Activated B cell treated with CpG ODN at 0.5 μM for 24 hours (primary cell): ENCODE measurements at regions not wholly inside any gene's neighbourhood (a gene's known extent, or its start where the extent isn't known, plus 50 kb on each side); places are given as distances from the start of the nearest gene placed in this dataset.

Experiments used
- ATAC-seq: fragments of 200-7000 bp; cut with Tn5 transposase; one replicate; pipeline ENCODE4 v1.10.0; 2021; ENCODE audit warnings: low read depth, mild to moderate bottlenecking, moderate library complexity
- CTCF ChIA-PET: fragments of 350-600 bp; sonication (Branson Sonifier 250); formaldehyde crosslinking; loops from one replicate; lab custom pipeline; 2021; ENCODE audit warnings: antibody characterized with exemption; lab: Charles Lee
- POLR2A ChIA-PET: fragments of 350-600 bp; sonication (Branson Sonifier 250); formaldehyde crosslinking; loops from one replicate; lab custom pipeline; 2021; ENCODE audit warnings: antibody characterized with exemption; lab: Charles Lee
- DNase-seq: peaks from one replicate; pipeline ENCODE4 v3.0.0; 2022
- H3K27ac Mint-ChIP-seq: one replicate; pipeline ENCODE4 v1.8.0; 2020; ENCODE audit warnings: mixed read lengths
- H3K27me3 Mint-ChIP-seq: one replicate; pipeline ENCODE4 v1.8.0; 2021; ENCODE audit warnings: mixed read lengths
- H3K36me3 Mint-ChIP-seq: one replicate; pipeline ENCODE4 v1.8.0; 2021; ENCODE audit warnings: low read depth, mixed read lengths
- H3K4me1 Mint-ChIP-seq: one replicate; pipeline ENCODE4 v1.8.0; 2021; ENCODE audit warnings: mixed read lengths
- H3K4me3 Mint-ChIP-seq: one replicate; pipeline ENCODE4 v1.8.0; 2020; ENCODE audit warnings: mild to moderate bottlenecking, mixed read lengths
- H3K9me3 Mint-ChIP-seq: one replicate; pipeline ENCODE4 v1.8.0; 2020; ENCODE audit warnings: mixed read lengths
- intact Hi-C: fragments of 100-400 bp; cut with micrococcal nuclease; formaldehyde crosslinking; loops from one replicate; pipeline ENCODE4 v1.15.1; 2024
- TF ChIP-seq, protein P1 (sequence below): fragments of 200-600 bp; IDR thresholded peaks from one replicate; pipeline ENCODE4 v1.8.0; 2022; ENCODE audit warnings: antibody characterized with exemption, mild to moderate bottlenecking

- ChIA-PET CTCF (no interaction called here), POLR2A (no interaction called here)
- intact Hi-C loops: no loop called here
- Mint-ChIP-seq H3K4me1 (no peaks in the 10 kb centered on the region), H3K9me3 (peaks cover 3% of the 10 kb centered on the region), H3K27ac (no peak overlapping the region), H3K36me3 (no peaks in the 10 kb centered on the region), H3K27me3 (no peaks in the 10 kb centered on the region), H3K4me3 (no peak overlapping the region)
- DNase-seq (no peak), ATAC-seq (no peak)
- TF ChIP-seq, protein P1, sequence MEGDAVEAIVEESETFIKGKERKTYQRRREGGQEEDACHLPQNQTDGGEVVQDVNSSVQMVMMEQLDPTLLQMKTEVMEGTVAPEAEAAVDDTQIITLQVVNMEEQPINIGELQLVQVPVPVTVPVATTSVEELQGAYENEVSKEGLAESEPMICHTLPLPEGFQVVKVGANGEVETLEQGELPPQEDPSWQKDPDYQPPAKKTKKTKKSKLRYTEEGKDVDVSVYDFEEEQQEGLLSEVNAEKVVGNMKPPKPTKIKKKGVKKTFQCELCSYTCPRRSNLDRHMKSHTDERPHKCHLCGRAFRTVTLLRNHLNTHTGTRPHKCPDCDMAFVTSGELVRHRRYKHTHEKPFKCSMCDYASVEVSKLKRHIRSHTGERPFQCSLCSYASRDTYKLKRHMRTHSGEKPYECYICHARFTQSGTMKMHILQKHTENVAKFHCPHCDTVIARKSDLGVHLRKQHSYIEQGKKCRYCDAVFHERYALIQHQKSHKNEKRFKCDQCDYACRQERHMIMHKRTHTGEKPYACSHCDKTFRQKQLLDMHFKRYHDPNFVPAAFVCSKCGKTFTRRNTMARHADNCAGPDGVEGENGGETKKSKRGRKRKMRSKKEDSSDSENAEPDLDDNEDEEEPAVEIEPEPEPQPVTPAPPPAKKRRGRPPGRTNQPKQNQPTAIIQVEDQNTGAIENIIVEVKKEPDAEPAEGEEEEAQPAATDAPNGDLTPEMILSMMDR: no peak
These were observed 507.9 kb downstream of the DMRTA1 start for GRCh38 chr9:22954550-22954949.

- ChIA-PET CTCF (no interaction called here), POLR2A (no interaction called here)
- intact Hi-C loops: no loop called here
- H3K4me1 Mint-ChIP-seq: no peaks in the 10 kb centered on the region
- peaks cover 3% of the 10 kb centered on the region for H3K9me3 Mint-ChIP-seq
- H3K27me3 Mint-ChIP-seq: no peaks in the 10 kb centered on the region
- H3K36me3 Mint-ChIP-seq: no peaks in the 10 kb centered on the region
- ATAC-seq (no peak), DNase-seq (no peak)
- no peak overlapping the region for H3K4me3 Mint-ChIP-seq
- no peak overlapping the region for H3K27ac Mint-ChIP-seq
- TF ChIP-seq, protein P1: no peak
These were observed 508.3 kb downstream of the DMRTA1 start for GRCh38 chr9:22954964-22955363.

DNA sequence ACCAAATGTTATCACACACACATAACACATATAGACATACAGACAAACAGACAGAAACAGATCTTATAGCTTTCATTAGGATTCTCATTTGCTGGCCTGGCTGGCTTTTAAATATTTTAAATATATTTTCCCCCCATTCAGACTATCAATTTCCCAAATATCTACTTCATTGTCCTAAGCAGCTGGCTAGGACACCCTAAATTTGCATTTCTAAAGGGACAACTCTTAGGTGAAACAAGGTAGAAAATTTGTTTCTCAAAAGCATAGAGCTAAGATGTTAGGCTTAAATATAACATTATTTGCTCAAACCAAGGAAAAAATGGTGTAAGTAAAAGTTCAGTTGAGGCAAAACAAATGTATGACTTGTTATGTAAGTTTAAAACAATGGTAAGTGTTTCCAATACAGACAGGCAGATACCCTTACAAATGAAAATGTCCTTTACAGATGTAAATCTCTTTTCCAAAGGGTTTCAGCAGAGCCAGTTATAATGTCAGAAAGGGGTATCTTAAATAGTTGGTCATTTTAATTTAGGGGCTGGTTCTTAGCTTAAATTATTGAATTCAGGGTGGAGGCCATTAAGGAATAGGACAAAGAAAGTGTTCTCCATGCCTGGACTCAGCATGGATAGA lies 522.8 kb downstream of the DMRTA1 start:
- Mint-ChIP-seq H3K9me3 (peaks cover 3% of the 10 kb centered on the region), H3K4me1 (no peaks in the 10 kb centered on the region), H3K4me3 (no peak overlapping the region), H3K36me3 (no peaks in the 10 kb centered on the region), H3K27me3 (no peaks in the 10 kb centered on the region), H3K27ac (no peak overlapping the region)
- intact Hi-C loops: no loop called here
- TF ChIP-seq, protein P1: no peak
- ChIA-PET POLR2A (no interaction called here), CTCF (no interaction called here)
- DNase-seq (no peak), ATAC-seq (no peak)

GRCh38 chr9:22970434-22970975 lies 523.9 kb downstream of the DMRTA1 start:
- H3K4me1 Mint-ChIP-seq: no peaks in the 10 kb centered on the region
- H3K9me3 Mint-ChIP-seq: peaks cover 3% of the 10 kb centered on the region
- H3K27me3 Mint-ChIP-seq: no peaks in the 10 kb centered on the region
- H3K36me3 Mint-ChIP-seq: no peaks in the 10 kb centered on the region
- no peak overlapping the region for H3K4me3 Mint-ChIP-seq
- DNase-seq (no peak), ATAC-seq (no peak)
- H3K27ac Mint-ChIP-seq: no peak overlapping the region
- ChIA-PET POLR2A (no interaction called here), CTCF (no interaction called here)
- intact Hi-C loops: no loop called here
- TF ChIP-seq, protein P1: no peak

- ChIA-PET CTCF (no interaction called here), POLR2A (no interaction called here)
- Mint-ChIP-seq H3K4me3 (no peak overlapping the region), H3K27me3 (no peaks in the 10 kb centered on the region), H3K4me1 (no peaks in the 10 kb centered on the region), H3K27ac (no peak overlapping the region), H3K36me3 (no peaks in the 10 kb centered on the region), H3K9me3 (peaks cover 3% of the 10 kb centered on the region)
- TF ChIP-seq, protein P1: no peak
- intact Hi-C loops: no loop called here
- DNase-seq (no peak), ATAC-seq (no peak)
These were observed 529.3 kb downstream of the DMRTA1 start for GRCh38 chr9:22975951-22976350.
